AG20443 (cell line): ENCODE measurements at regions not wholly inside any gene's neighbourhood (a gene's known extent, or its start where the extent isn't known, plus 50 kb on each side); places are given as distances from the start of the nearest gene placed in this dataset.
"Not testable (repeated sequence)": the region's sequence is repeated elsewhere in the genome, so short reads cannot be mapped to it uniquely, and the experiment has no call there.

Source experiments
- DNase-seq: peaks from one replicate; pipeline ENCODE4 v3.0.0; 2012; ENCODE audit warnings: low spot score, mixed read lengths

DNA sequence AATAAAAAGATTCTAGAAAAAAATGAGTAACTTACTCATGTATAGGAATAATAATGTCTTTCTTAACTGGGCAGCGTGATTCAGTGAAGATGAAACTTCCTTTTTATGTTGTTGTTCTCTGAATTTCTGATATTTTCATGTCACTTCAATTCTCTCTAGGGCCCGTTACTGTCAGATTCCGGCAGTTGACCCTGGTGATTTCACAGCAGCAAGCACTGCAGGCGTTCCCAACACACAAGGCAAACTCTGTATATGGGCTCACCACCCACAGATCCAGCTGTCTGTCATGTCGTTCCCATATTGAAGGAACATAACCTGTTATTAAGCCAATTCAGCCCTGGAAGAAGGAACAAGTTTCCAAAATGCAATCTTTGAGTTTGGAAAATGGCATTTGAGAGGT, 288.3 kb upstream of the GALNTL6 start:
- DNase-seq: no peak

DNA sequence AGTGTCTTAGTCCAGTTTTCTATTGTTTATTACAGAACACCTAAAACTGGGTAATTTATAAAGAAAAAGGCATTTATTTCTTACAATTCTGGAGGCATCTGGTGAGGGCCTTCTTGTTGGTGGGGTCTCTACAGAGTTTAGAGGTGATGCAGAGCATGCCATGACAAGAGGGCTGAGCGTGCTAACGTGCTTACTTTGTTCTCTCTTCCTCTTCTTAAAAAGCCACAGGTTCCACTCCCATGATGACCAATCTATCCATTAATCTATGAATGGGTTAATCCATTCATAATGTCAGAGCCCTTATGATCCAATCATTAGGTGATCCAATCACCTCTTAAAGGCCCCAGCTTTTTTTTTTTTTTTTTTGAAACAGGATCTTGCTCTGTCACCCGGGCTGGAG, 291.5 kb upstream of the GALNTL6 start:
- no peak for DNase-seq

DNA sequence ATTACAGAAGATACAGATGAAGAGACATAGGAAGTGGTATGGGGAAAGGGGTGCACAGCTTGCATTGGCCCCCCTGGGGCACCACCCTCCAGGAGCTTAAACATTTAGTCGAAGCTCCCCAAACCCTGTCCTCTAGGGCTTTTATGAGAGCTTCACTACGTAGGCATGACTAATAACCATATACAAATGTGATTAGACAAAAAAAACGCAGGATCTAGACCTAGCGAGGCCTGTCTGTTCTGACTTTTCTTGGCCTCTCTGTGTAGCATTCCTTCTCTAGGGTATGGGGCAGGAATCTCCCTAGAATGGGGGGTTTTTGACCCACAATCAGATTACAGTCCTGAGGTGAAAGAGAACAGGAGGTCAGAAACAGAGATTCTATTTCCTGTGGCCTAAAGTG, 293.7 kb upstream of the GALNTL6 start:
- DNase-seq: no peak

DNA sequence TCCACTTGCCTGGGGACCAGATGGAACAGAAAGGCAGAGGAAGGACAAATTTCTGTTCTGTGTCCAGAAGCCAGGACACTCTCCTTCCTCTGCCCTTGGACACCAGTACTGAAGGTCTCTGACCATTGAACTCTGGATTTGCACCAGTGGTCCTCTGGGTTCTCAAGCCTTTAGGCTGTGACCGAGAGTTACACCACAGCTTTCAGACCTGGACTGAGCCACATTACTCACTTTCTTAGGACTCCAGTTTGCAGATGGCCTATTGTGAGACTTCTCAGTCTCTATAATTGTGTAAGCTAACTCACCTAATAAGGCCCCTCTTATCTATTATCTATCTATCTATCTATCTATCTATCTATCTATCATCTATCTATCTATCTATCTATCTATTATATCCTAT, 295.3 kb upstream of the GALNTL6 start:
- DNase-seq: no peak

DNA sequence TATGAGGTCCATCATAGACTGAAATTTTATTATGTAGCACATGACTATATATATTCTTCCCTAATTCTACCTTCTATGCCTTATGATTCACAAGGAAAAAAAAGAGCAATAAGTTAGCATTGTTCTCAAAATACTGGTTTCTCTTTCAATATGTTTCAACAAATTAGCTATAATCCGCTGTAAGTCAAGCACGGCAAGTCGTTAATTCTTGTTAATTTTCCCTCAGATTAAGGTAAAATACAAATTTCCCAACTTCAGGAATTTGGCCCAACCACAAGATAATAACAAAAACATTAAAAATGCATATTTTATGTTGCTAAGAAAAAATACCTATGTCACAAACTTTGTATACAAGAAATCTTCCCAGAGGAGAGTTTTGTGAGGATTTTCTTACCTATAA, 296.5 kb upstream of the GALNTL6 start:
- no peak for DNase-seq

DNA sequence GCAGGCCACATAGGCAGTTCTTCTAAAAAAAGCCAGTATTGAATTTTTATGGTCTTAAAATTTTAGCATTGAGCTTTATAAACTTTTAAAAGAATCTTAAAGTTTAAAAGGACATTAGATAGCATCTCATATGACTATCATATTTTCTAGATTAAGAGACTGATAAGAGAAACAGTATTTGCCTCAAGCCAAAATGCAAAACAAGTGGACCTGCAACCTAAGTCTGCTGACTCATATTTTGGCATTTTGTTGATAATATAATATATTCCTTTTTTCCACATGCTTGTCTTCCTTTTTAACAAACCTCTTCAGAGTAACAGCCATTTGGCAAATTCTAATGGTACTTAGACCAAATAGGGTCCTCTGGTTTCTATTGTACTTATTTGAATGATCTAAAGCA, 328.5 kb upstream of the GALNTL6 start:
- DNase-seq: no peak

DNA sequence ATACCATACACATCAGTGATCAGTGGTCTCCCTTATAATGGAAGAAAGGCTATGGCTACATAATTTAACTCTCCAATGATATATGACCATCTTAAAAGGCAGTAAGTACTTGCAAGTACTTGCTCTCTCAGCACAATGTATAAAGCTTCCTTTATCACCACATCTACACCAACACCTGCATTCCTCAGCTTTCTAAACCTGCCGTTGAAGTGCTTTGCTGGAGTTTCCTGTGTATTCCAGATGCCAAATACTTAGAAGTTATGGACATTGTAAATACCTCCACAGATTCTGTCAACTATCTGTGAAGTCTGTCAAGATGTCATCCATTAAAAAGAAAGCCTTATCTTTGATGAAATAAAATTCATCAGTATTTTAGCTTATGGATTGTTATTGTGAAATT, 335.0 kb upstream of the GALNTL6 start:
- DNase-seq: no peak

DNA sequence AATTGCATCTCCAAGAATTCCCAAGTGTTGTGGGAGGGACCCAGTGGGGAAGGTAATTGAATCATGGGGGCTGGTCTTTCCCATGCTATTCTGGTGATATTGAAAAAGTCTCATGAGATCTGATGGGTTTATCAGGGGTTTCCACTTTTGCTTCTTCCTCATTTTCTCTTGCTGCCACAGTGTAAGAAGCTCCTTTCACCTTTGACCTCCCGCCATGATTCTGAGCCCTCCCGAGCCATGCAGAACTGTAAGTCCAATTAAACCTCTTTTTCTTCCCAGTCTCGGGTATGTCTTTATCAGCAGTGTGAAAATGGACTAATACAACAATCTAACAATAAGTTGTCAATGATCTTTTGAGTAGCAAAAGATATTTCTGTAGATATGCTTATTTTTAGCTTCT, 338.1 kb upstream of the GALNTL6 start:
- DNase-seq: not testable (repeated sequence)

DNA sequence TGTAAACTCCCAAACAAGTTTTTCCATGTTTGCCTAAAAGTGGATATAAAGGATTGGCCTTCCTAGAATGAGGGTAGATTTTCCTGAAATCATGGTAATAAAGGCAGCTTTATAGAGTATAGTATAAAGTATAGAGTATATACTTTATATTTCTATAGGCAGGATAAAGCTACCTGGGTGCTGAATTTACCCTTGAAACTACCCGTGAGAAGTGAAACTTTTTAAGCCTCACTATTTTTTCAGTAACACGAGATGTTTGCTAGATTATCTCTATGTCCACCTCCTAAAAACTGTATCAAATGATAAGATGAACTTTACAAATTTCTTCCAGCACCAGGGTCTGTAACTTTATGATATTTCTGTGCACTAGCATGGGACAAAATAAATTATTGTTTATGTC, 340.0 kb upstream of the GALNTL6 start:
- DNase-seq: no peak

DNA sequence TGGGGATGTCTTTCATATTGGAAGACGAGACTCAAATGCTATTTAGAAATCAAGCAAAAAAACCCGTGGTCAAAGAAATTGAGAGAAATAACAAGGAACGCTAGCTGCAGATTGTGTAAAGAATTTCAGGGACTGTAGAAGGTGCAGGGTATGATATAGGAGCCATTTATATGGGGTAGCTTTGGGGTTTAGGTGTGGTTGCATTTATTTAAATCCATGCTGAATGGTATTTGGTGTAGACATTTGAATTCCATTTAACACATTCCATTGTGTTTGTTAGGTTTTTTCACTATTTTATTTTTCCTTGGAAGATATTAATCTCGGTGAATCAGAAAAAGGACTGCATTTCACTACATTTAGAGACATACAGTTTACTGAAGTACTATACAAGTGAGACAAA, 341.0 kb upstream of the GALNTL6 start:
- DNase-seq: no peak

DNA sequence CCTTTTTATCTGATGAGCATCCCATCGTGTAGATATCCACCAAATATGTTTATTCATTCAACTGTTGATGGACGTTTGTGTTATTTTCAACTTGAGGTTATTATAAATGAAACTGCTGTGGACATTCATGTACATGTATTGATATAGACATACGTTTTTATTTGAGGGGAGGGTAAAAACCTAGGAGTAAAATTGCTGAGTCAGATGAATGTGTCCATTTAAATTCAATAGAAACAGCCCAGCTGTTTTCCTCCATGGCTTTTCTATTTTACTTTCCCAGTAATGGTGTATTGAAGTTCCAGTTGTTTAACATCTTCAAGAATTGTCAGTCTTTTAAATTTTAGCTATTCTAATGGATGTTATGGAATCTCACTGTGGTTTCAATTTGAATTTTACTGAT, 348.7 kb upstream of the GALNTL6 start:
- DNase-seq: no peak

DNA sequence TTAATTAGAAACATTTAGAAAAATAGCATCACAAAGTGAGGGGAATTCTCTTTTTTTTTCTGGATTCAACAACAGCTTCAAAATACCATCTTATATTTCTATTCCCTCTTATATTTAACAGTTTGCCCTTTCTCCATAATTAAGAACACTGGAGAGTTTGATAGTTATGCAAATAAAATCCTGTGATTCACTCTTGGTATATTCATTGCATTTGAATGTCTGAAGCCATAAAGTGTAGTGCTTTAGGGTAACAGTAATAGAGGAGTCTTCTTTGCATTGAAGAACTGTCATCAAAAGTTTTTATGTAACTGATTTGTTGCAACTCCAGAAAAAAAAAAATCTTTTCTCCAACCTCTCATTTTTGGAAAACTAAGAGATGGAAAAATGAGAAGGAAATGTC, 352.0 kb upstream of the GALNTL6 start:
- no peak for DNase-seq

DNA sequence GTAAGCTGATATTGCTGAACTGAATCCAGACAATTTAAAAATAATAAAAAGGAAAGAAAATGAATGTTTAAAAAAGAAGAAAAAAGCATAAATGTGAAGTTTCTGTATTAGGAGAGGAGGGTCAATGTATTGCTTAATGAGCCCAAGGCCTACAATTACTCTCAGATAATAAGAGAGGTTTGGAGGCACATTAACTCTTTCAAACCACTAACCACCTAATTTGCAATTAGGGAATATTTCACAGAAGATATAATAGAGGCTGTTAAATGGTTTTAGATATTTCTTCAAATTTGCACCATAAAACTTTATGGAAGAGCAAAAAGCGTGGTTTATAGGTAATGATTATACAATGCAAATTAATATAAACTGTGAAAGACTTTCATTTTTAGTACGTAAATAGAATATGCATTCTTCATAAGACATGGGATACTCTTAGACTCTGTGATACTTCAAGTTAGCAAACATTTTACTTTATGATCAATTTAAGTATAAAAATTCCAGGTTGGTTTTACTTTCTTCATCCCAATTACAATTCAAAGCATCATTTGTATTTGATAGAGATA, 364.2 kb upstream of the GALNTL6 start:
- no peak for DNase-seq

DNA sequence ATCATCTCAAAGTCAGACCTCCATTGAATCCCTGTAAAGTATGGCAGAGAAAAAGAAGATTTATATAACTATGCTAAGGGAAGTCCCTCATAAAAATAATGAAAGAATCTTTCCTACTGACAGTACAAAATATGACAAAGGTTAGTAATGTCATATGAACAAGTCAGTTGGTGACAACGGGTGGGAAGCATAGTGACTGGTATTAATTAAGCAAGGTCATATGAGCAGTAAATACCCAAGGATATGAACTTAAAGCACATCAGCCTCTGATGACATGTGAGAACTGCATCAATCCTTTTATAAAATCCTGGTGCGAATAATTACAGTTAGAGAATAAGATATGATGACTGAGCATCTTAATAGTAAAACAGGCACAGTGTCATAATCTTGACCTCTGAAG, 364.8 kb upstream of the GALNTL6 start:
- DNase-seq: no peak

DNA sequence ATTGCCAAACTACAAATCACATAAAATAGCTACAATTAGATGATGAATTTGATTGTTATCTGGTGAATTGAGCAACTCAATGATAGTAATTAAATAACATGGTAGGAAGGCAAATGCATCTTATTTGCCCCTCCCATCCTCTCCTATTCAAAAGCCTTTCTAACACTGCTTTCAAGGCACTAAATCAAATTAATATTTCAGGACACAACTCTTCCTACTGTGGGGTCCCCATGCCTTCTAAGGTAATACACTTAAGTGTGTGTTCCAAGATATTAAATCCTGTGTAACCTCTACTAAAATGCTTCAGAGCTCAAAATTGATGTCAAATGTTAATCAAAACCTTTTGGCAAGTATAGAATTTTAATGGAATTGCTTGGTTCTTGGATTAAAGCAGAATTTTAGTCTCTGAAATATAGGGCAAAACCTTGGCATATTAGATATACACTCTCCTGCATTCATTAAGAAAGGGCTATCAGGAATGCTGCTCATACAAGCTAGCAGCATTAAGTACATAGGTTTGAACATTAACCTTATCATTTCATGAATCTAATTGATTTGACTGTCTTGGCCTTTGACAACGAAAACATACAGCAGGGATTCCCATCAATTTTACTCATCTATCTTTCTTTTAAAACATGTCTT, 371.8 kb upstream of the GALNTL6 start:
- DNase-seq: no peak

DNA sequence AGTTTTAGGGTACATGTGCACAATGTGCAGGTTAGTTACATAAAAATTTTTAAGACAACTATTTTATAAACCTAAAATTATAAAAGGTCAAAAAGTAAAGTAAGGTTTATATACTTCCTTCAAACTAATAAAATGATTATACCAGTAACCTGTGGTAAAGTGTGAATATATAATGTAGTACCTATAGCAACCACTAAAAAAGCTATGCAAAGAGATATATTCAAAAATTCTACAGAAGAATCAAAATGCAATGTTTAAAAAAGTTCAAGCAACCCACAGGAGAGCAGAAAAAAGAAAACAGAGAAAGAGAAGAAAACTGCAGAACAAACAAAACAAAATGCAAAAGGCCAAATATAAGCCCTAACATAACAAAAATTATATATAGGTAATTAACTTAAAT, 379.5 kb upstream of the GALNTL6 start:
- DNase-seq: no peak

DNA sequence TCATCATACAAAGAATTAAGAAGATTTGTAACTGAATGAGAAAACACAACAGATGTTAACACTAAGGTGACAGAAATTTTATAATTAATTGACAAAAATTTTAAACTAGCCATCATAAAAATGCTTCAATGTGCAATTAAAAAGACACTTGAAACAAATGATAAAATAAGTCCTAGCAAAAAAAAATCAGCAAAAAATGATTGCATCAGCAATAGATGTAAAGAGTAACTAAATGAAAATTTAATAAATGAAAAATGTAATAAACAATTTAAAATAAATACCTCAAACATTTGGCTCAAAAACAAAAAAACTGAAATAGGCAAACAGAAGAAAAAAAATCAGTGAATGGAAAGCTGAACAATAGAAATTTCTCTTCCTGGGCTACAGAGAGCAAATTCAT, 380.7 kb upstream of the GALNTL6 start:
- no peak for DNase-seq

DNA sequence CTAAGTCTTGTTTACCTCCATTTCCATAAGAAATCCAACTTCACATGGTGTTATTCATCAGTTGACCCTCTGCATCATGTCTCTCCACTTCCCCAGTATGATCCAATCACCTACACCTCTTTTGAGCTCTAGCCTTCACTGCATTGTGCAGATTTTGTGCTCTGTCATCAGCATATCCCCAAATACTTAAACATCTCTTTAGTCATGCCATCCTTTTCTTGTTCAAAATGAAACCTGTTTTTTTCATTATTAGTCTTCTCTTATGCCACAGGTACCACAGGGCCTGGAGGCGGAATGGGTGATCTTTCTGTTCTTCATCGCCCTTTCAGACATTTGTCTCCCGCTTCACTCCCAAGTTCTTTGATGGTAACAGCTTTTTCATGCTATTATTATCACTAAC, 382.7 kb upstream of the GALNTL6 start:
- DNase-seq: no peak

DNA sequence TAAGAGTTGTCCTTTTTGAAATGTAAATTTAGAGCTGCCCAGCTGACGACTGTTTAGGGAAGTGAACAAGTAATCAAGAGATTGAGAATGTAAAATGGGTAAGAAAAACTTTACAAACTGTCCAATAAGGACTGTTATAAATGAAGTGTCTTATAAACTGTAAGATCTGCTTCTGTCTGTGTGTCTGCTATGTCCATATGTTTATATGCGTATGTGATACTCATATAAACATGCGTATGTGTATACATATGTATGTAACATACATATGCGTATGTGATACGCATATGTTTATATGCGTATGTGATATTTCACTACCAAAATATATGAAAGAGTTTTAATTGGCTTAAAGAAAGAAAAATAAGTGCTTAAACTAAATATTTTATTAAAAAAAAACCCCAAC, 416.0 kb upstream of the GALNTL6 start:
- DNase-seq: no peak

DNA sequence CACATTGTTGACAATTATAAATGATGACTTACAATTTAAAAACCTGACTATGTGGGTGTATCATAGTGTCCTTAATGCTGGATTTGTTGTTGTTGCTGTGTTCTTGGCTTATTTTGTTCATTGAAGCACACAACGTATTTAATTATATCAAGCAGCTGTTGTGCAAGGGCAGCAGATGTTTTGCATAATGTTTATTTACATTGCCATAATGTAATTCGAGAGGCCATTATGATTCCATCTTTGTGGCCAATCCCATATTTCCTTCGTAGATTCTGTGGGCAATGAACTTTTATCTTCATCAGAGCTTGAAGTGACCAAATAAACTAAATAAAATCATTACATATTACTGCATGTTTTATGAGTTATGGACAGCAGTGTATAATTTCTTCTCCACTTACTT, 422.6 kb upstream of the GALNTL6 start:
- no peak for DNase-seq

DNA sequence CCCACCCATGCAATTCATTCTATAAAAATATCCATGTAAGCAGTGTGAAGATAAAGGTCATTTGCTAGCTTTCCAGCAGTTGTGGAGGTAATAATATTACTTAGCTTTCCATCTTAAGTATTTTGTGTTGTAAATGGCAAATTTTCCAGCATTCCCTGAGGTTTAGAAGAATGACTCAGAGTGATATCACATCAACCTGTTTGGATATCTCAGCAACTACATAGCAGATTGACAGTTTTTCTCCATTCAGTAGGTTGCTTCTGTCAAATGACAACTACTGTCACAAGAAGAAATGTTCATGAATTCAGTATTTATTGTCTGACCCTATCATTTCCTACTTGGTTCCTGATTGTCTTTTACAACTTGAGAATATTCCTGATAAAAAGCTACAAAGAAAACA, 434.9 kb upstream of the GALNTL6 start:
- no peak for DNase-seq

DNA sequence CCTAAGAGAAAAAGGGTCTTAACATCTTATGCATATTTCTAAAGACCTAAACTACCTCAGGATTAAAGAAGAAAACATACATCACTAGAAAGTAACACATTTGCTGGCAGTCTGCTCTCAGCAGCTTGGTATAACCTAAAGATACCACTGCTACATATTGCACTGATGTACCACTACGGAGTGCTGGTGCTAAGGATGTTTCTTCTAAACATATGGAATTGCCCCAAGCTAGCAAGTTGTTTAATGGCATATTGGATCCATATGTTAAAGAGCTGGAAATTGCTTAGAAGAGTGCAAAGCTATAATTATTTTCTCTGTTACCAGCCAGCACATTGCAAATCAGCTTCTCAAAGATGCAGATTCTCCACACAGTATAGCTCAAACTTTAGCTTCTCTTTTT, 436.5 kb upstream of the GALNTL6 start:
- no peak for DNase-seq

DNA sequence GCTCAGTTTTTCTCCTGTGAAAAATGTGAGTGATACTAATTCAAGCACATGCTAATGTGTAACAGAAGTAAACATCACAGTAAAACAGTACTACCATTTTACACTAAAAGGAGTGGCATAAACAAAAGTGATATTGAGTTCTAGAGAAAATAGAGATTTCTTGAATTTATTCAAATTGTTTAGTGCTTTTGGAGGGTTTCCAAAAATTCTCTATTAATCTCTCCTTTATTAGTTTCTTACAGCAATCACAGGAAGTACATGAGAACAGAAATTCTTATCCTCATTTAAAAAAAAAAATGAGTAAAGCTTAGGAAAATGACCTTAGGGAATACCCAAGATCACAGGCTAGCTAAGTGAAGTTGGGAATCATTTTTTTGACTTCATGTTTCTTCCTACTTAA, 459.7 kb upstream of the GALNTL6 start:
- DNase-seq: no peak

DNA sequence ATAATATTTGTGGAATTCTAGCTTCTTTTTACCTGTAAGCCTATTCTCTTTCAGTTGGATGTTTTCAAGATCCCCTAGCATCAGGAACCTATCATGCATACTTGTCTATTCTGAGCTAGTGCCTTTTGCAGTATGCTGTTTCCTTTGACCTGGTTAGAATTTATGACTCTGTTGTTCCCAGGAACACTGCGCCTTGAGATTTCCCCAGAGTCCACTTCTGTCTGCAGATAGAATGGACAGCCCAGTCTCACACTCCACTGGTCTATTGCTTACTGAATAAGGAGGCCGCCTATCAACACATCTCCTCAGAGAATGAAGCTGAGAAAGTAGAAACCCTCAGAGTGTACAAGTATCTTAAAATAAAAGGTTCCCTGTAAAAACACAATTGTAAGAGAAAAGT, 465.1 kb upstream of the GALNTL6 start:
- no peak for DNase-seq

DNA sequence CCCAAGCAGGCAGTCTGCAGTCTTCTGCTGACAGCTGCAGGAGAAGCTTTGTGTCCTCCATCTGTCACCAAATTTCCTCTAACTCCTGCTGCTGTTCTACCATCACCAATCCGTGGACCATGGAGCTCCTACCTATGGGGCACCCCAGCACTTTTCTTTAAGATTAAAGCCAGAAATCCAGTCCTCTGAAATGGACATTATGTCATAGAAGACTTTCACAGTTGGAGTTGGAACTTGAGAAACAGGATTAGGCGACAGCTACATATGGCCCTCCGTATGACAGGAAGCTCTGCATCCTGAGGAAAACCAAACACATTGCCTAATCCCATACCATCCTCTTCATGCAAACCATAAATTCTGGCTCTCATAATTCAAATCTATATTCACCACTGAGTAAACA, 470.6 kb upstream of the GALNTL6 start:
- no peak for DNase-seq
